ENCODE measurements at regions not wholly inside any gene's neighbourhood (a gene's known extent, or its start where the extent isn't known, plus 50 kb on each side); places are given as distances from the start of the nearest gene placed in this dataset.

- TF ChIP-seq CTCF (IDR thresholded peaks at IDR 0.05) (no peak), EP300 (IDR thresholded peaks at IDR 0.05) (no peak), POLR2AphosphoS5 (IDR thresholded peaks at IDR 0.05) (no peak)
These were observed 709.0 kb upstream of the SEMA3D start for GRCh38 chr7:85895835-85896234.
